GM21360 (cell line): ENCODE measurements at regions not wholly inside any gene's neighbourhood (a gene's known extent, or its start where the extent isn't known, plus 50 kb on each side); places are given as distances from the start of the nearest gene placed in this dataset.
"Not testable (repeated sequence)": the region's sequence is repeated elsewhere in the genome, so short reads cannot be mapped to it uniquely, and the experiment has no call there.

ENCODE experiments used
- ATAC-seq: cut with Tn5 transposase; IDR thresholded peaks from one replicate; pipeline ENCODE4 v1.9.1; 2021; ENCODE audit warnings: mild to moderate bottlenecking, moderate library complexity; ENCODE audit not compliant: unreplicated experiment

DNA sequence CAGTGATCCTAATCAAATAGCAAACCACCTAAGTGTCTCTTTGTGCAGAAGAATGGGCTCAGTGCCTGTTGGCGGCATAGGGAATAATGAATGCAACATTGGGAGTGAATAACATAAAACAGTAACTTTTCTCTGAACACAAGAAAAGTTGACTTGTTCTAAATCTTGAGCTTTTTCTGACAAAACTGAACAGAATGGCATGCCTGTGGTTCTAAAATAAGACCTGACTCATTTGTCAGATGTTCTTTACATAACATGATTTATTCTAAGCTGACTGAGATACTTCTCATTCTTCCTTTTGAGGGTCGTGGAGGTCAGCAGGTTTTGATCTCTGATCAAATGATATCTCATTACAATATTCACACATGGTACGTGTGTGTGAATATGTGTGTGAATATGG is 165.4 kb upstream of the WDR1 start:
- ATAC-seq = no peak

DNA sequence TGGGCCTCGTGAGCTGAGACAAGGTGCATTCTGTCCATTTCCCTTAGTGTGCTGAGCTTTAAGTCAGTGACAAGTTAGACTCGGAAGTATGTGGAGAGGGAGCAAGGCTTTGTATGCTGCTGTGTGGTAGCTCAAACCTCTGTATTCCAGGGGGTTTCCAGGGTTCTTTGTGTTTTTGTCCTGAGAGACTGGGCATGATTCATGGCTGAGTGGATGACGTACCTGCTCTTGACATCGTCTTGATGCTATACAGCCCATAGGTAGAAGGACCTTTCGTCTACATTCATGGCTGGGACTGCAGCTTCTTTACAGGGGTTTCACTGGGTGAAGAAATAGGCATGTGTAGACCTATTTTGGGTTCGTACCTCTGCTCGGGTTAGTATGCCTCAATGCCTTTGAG is 162.7 kb upstream of the WDR1 start:
- ATAC-seq = no peak

DNA sequence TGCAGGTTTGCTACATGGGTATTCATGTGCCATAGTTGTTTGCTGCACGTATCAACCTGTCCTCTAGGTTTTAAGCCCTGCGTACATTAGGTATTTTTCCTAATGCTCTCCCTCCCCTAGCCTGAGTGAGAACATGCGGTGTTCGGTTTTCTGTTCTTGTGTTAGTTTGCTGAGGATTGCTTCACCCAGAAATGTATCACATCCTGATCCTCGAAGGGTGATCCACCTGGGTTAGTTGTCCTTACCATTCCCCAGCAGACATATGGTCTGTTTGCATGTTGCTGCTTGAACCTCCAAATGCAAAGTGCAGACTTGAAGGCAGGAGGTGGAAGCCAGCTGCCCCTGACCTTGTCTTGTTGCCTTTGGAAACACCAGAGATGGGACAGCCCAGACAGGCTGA is 161.5 kb upstream of the WDR1 start:
- ATAC-seq = no peak

DNA sequence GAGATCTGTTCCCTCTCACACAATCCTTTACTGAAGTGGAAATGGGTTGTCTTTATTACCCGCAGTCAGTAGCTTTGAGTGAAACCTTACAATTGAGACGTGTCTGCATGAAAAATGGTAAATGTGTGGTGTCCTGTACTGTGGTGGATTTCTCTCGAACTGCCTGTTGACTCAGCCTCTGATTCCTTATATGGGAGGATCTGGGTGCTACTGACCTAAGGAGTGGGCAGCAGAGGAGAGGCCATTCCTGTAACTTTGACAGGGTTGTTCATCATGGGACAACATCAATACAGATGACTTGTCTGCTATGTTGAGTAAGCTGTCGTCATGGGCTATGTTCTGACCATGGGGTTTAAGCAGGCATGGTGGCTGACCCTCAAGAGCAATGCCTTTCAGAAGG is 159.6 kb upstream of the WDR1 start:
- ATAC-seq = no peak

DNA sequence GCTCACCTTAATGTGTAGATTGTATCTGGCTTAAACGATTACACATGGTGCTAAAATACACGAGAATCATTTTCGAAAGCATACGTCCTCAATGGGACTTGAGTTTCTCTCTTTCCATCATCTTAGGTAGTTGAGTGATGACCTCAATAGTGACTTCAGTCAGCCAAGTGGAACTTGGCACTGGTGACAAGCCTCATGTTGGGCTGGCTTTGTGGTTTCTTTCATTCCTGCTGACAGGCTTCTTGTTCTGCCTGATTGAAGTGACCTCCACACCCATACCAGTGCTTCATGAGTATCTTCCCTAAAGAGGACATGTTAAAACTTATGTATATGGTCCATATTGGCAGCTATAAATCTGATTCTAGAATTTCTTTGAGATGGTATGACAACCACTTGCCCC is 159.1 kb upstream of the WDR1 start:
- no peak for ATAC-seq

DNA sequence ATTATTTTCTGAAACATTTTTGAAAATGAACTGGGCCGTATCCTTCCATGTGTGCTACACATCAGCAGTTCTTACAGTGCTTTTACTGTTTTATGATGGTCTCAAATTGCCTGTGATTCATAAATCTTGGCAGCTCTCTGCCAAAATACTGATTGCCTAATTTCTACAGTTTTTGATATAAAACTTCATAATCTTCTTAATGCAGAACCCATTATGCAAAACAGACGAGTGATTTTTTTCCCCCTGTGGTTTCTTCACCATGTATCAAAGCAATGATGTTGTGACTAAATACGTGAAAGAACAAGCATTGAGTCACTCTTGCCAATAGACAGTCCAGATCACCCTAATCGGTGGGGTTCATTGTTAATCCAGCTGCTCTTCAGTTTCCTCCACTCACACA is 156.4 kb upstream of the WDR1 start:
- ATAC-seq = no peak

DNA sequence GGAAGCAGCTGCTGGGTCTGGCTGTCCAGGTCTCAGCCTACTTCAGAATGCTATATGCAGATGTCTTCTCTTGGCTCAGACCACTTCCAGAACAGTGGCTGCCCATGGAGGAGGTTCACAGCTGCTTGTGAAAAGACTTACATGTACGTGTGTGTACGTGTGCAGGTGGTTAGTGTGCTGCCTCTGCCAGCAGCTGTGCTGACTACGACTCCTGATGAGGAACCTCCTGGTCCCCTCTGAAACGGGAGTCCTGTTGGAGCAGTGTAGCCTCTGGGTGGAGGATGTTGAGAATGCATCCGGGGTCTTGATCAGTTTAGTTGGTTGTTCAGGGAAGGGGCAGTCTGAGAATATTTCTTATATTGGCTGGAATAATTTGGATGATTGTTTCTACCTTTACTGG is 155.9 kb upstream of the WDR1 start:
- ATAC-seq = no peak

DNA sequence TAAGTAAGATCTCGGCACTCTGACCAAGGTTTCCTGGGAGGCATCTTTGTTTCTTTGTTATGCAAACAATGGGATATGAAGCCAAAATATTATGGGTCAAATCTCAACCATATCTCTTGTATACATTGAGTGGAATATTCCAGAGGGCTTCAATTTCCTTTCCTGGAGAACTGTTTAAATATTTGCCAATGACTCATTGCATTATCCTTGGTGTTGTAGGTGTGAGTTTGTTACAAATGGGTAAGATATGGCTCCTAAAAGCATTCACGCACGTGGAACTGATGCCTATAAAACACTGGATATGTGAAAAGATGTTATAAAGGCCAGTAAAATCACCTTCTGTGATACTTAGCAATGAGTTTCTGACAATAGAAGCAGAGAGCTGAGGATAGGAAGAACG is 150.5 kb upstream of the WDR1 start:
- no peak for ATAC-seq

DNA sequence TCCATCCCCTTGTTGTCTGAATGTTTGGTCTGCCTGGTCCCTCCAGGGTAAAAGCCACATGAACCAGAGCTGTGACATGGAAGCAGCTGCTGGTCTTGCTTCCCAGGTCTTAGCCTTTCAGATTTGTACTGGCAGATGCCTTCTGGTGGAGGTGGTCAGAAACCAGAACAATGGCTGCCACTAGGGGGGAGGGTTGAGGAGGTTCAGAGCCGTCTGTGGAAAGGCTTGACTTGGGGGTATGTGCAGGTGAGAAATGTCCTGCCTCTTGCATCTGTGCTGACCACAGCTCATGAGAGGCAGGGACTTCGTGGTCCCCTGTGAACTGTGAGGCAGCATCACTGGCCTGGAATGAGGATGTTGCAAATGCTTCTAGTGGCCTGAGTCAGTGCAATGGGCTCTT is 144.2 kb upstream of the WDR1 start:
- no peak for ATAC-seq

DNA sequence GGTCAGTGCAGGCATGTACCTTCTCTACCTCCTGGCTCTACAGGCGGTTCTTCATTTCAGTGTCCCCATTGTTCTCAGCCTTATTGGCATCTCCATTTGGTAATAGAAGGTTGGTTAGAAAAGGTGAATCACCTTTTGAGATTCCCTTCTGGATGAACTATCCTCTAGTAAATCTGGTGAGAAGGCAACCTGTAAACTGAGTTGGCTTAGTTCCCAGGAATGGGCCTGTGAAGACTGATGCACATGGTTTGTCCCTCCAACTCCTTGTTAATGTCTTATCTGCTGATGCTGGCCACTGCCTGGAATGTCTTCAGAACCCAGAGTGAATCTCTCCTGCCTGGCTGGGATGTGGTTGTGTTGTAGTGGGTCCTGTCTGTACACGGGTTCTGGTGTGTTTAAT is 143.4 kb upstream of the WDR1 start:
- no peak for ATAC-seq

DNA sequence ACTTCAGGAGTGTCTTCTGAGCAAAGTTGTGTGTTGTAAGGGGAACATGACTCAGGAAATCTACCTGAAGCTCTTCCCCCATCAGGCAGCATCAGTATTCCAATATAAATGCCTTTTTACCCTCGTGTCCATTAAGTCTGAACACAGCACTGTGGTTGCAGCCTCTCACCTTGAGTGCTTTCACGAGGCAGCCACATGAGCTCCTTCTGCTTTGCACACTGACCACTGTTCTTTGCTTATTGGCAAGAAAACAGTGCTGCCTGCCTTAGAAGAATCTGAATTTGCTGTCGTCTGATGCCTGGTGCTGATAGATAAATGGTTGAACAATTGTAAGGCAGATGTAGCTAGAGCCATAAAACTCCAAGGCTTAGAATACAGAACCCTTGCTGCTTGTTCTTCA is 139.6 kb upstream of the WDR1 start:
- no peak for ATAC-seq

DNA sequence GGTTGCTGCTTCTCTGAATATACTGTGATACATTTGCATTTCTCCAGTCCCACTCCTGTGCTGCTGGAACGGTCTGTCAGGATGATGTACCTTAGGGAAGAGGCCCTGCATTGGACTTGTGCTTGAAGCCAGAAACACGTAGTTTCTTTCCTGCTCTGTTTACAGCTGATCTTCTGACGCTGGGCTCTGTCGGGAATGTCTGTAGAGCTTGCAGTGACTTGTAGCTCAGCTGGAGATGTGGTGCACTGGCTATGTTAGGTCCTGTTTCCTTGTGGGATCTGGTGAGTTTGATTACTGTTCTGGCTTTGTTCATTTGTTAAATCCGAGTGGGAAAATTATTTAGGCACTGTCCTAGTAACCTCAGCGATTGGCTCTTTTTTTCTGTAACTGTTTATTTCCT is 137.2 kb upstream of the WDR1 start:
- no peak for ATAC-seq

DNA sequence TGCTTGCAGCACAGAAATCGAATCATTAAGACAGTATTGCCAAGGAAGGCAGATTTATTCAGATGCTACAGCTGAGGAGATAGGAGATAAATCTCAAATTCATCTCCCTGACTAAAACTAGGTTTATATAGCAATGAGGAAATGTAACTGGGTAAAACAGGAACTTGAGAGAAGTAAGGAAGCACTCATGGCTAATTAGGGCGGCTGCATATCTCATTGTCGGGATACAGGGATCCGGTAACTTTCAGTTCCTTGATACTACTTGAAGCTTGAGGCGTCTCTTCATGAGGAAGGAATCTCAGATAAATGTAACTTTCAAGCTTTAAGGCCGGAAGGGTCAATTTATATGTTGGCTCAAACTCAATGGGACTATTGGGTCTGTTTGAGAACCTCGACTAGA is 129.2 kb upstream of the WDR1 start:
- no peak for ATAC-seq

DNA sequence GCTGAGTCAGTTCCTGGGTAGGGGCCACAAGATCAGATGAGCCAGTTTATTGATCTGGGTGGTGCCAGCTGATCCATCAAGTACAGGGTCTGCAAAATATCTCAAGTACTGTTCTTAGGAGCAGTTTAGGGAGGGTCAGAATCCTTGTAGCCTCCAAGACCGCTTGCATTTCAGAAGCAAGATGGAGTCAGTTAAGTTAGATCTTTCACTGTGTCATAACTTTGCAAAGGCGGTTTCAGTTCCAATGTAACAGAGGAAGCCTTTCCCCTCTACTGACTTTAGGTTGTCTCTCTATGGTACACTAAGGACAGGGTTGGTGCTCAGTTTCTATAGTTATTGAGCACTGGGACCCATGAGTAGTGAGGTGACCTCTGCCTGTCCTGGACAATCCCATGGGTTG is 127.3 kb upstream of the WDR1 start:
- no peak for ATAC-seq

DNA sequence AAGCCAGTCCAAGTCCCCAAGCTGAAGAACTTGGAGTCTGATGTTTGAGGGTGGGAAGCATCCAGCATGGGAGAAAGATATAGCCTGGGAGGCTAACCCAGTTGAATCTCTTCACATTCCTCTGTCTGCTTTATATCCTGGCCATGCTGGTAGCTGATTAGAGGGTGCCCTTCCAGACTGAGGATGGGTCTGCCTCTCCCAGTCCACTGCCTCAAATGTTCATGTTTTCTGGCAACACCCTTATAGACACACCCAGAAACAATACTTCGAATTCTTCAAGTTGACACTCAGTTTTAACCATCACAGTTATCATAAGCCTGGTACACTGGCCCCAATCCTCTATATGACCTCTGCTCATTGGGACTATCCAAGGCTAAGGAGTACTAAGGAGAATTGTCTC is 124.1 kb upstream of the WDR1 start:
- no peak for ATAC-seq

DNA sequence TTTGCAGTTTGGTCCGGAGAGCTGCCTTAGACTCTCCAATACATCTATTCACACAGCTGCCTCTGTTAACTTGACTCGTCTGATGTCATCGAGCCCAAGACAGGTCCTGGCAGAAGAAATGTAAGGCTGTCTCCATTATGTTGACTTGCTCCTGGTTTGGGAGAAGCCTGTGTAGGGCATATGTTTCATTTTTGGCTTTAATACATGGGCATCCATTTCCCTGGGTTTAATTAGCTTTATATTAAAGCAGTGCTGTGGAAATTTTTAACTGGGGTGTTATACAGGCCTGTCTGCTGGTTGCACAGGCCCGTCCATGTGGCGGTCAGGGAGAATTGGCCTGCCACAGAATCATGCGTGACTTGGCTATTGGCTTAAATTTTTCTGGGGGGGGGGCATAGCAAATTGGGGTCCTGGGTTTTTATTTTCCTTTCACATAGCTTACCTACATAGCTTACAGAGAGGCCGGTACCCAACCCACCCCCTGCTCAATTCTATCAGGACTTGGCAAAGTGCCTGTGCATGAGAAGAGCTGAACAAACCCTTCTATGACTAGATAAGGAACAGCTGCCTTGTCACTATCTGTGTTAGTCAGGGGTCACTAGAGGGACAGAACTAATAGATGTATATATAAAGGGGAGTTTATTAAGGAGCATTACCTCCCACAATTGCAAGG is 123.5 kb upstream of the WDR1 start:
- no peak for ATAC-seq

DNA sequence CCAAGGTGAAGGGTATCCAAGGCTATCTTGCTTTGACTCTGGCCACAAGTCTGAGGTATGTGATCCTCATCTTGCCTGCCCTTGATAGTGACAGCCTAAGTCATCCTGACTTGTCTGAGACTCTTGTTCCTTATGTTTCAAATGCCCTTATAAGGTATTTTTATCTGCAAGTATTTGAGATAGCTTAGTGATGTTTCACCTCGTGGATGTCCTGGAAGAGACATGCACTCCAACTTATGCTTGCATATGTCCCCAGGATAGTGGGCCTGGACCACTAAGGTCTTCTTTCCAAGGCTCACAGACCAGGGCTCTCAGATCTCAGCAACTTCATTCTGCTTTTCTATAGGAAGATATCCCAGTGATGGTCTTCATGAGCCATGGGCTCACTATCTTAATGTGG is 120.5 kb upstream of the WDR1 start:
- no peak for ATAC-seq

DNA sequence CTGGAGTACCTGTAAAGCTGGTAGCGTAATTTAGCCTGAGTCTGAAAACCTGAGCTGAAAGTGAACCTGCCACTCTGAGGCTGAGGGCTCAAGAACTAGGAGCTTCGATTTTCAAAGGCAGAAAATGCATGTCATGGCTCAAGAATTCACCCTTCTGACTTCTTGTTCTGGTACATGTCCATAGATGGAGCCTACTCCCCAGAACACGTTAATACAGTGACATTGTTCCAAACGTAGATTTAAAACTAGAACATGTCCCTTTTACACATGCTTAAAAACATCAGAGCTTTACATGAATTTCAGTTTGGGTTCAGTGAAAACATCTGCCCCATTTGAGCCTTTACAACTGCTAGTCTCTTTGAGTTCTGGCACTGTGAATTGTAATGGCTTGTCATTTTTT is 115.5 kb upstream of the WDR1 start:
- ATAC-seq = no peak

DNA sequence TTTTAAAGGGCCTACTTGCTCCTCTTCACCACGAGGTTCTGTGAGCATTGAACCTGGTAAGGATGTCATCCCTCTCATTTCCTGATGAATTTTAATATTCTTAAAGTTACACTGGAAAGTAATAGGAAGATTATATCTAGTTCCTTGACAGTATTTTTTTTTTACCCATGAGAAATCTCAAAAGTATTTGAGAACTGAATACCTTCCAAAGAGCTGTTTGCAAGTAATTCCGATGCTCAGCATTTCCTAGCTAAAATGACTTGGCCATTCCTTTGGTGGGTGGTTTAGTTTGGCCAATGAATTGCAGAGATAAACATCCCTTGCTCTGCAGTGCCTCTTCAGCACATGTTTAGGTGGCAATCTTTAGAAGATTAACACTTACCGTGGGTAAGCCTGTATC is 110.2 kb upstream of the WDR1 start:
- ATAC-seq = no peak

DNA sequence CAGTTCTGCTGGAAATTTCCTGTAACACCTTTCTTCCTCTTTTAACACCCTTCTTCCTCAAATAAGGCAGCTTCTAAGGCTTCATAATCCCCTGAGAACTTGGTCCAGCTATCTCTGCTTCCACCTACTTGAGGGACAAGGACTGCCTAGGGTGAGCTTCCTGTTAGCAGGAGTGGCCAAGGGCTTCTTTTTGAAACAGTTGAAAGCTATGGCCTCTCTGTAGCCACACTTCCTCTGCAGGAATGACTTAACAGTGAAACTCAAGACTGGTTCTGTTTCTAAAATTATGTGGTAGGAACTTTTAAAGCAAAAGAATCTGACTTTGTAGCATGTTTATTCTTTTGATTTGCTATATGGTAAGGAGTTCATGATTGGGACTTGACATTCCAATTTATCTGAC is 108.5 kb upstream of the WDR1 start:
- no peak for ATAC-seq

DNA sequence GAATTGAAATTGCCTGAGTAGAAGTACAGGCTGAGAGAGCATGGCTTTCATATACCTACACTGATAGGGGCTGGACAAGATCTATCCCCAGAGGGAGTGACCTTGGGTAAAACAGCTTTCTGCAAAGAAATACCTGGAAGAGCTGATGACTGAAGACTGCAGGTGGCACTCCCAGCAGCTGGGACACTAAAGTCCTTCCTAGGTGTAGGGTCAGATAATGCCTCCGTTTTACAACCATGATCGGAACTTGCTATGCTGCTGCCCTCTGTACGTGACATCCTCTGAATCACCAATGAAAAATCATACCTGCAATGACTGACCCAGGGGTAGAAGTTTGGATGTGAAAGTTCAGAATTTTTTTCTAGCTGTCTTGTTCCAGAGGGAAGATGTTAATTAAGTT is 107.2 kb upstream of the WDR1 start:
- ATAC-seq = no peak

DNA sequence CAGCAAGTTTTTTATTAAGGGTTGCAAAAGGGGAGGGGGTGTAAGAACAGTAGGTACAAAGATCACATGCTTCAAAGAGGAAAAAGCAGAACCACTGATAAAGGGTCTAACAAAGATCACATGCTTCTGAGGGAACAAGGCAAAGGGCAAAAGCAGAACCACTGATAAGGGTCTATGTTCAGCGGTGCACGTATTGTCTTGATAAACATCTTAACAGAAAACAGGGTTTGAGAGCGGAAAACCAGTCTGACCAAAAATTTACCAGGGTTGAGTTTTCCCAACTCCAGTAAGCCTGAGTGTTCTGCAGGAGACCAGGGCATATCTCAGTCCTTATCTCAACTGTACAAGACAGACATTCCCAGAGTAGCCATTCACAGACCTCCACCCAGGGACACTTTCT is 96.9 kb upstream of the WDR1 start:
- ATAC-seq = not testable (repeated sequence)

DNA sequence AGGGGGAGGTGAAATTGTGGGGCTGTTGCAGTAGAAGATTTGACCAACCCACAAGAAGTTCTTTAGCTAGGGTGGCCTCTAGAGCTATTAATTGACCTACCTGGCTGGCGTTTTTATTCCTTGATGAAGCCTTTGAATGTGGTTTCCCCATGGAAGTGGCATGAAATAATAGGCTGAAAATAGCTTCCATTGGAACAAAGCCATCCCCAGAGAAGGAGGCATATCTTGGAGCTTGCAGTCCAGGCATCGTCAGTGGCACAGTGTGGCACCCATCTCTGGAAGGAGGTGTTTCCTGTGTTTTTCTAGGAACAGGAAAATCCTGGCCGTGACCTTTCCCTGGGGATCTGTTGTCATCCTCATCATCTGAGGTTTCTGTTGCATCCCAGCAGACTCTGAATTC is 96.3 kb upstream of the WDR1 start:
- no peak for ATAC-seq

DNA sequence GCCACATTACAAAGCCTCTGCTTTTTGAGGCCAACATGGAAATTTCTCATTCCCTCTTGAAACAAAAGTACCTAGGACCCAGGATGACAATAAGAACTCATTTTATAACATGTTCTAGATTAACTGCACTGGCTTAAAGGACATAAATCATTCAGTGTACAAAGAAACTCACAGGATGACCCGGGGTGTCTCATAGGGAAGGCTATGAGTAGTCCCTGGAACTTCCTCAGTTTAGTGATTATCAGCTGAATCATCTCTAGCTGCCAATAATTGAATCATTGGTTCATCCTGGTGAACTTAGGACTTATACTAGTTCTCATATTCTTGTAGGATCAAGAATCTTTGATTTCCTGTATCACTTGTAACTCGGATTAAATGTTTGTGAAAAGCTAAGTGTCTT is 95.8 kb upstream of the WDR1 start:
- no peak for ATAC-seq
